CD8-positive, alpha-beta memory T cell (primary cell): ENCODE measurements at regions not wholly inside any gene's neighbourhood (a gene's known extent, or its start where the extent isn't known, plus 50 kb on each side); places are given as distances from the start of the nearest gene placed in this dataset.
"Not testable (repeated sequence)": the region's sequence is repeated elsewhere in the genome, so short reads cannot be mapped to it uniquely, and the experiment has no call there.

ENCODE experiments used
- CTCF ChIA-PET: fragments of 350-600 bp; sonication (Branson Sonifier 250); formaldehyde crosslinking; loops from one replicate; lab custom pipeline; 2021; ENCODE audit warnings: antibody characterized with exemption; lab: Charles Lee
- POLR2A ChIA-PET: fragments of 350-600 bp; sonication (Branson Sonifier 250); formaldehyde crosslinking; loops from one replicate; lab custom pipeline; 2021; ENCODE audit warnings: antibody characterized with exemption; lab: Charles Lee
- DNase-seq, 5 donors: peaks; one replicate each; pipeline versions ENCODE4 v3.0.0 to v3.0.0-alpha.2; 2020 to 2022; ENCODE audit warnings: mixed read lengths in 1 of 5
- H3K27ac ChIP-seq: one replicate; pipeline ENCODE4 v1.7.0; 2013; ENCODE audit warnings: low read depth, mild to moderate bottlenecking, low read length, moderate library complexity
- H3K27me3 ChIP-seq: 2 replicates; pipeline ENCODE4 v1.7.0; 2013; ENCODE audit warnings: low read length, mild to moderate bottlenecking; ENCODE audit not compliant: insufficient read depth, poor library complexity, severe bottlenecking
- H3K36me3 ChIP-seq: 2 replicates; pipeline ENCODE4 v1.7.0; 2013; ENCODE audit warnings: mild to moderate bottlenecking, low read length, moderate library complexity; ENCODE audit not compliant: insufficient read depth
- H3K4me1 ChIP-seq: 2 replicates; pipeline ENCODE4 v1.7.0; 2013; ENCODE audit warnings: mild to moderate bottlenecking, low read length, moderate library complexity; ENCODE audit not compliant: insufficient read depth
- H3K4me3 ChIP-seq: 2 replicates; pipeline ENCODE4 v1.7.0; 2013; ENCODE audit warnings: mild to moderate bottlenecking, low read length
- H3K9me3 ChIP-seq: 2 replicates; pipeline ENCODE4 v1.7.0; 2013; ENCODE audit warnings: mild to moderate bottlenecking, low read length
- H3K27ac Mint-ChIP-seq, 8 donors: one replicate each; pipeline ENCODE4 v1.8.0; 2020 to 2021; ENCODE audit warnings: mixed read lengths in 8 of 8, mild to moderate bottlenecking in 6 of 8, inconsistent platforms in 3 of 8, moderate library complexity in 3 of 8
- H3K27me3 Mint-ChIP-seq, 2 donors: one replicate each; pipeline ENCODE4 v1.8.0; 2020 to 2021; ENCODE audit warnings: mixed read lengths in 2 of 2, mild to moderate bottlenecking in 1 of 2, moderate library complexity in 1 of 2
- H3K36me3 Mint-ChIP-seq, 3 donors: one replicate each; pipeline ENCODE4 v1.8.0; 2020 to 2021; ENCODE audit warnings: mixed read lengths in 3 of 3, inconsistent platforms in 1 of 3, mild to moderate bottlenecking in 1 of 3
- H3K4me1 Mint-ChIP-seq, 3 donors: one replicate each; pipeline ENCODE4 v1.8.0; 2020 to 2021; ENCODE audit warnings: mixed read lengths in 3 of 3, inconsistent platforms in 1 of 3, mild to moderate bottlenecking in 1 of 3
- H3K4me3 Mint-ChIP-seq, 7 donors: one replicate each; pipeline ENCODE4 v1.8.0; 2020 to 2021; ENCODE audit warnings: mixed read lengths in 7 of 7, mild to moderate bottlenecking in 6 of 7, moderate library complexity in 4 of 7, inconsistent platforms in 2 of 7
- H3K9me3 Mint-ChIP-seq, 5 donors: one replicate each; pipeline ENCODE4 v1.8.0; 2020 to 2022; ENCODE audit warnings: mixed read lengths in 5 of 5, mild to moderate bottlenecking in 3 of 5, moderate library complexity in 2 of 5, inconsistent platforms in 1 of 5

DNA sequence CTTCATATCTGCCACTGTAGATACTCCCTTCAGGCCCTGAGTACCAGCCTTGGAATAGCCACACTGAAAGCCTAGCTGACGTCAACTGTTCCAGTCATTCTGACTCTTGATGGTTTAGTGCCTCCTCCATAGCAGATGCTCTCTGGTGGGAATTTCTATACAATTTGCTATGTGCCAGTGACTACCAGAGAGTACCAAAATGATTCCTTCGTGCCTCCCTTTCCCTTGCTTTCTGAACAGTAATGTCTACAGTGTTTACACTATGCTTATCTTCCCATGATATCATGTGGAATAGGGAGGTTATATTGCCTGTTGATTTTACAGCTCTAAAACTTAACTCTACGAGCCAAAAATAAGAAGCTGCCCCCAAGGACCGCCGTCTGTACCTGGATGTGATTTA lies 109.7 kb upstream of the GMNC start:
- Mint-ChIP-seq H3K4me3 (no peak overlapping the region), H3K27ac (no peak overlapping the region), H3K36me3 (no peaks in the 10 kb centered on the region), H3K9me3 (peaks cover 0 to 13% (median 2%) of the 10 kb centered on the region in 5 donors), H3K27me3 (no peaks in the 10 kb centered on the region), H3K4me1 (no peaks in the 10 kb centered on the region)
- no peak overlapping the region for H3K4me3 ChIP-seq
- ChIA-PET CTCF (interaction anchor here (1.4 kb wide), 1 partner anchor 11 kb away, joined by 4 read pairs; no protein-coding TSS in a partner anchor), POLR2A (no interaction called here)
- H3K9me3 ChIP-seq: no peaks in the 10 kb centered on the region
- no peaks in the 10 kb centered on the region for H3K4me1 ChIP-seq
- H3K27ac ChIP-seq: no peak overlapping the region
- H3K27me3 ChIP-seq: no peaks in the 10 kb centered on the region
- no peaks in the 10 kb centered on the region for H3K36me3 ChIP-seq
- DNase-seq: no peak

DNA sequence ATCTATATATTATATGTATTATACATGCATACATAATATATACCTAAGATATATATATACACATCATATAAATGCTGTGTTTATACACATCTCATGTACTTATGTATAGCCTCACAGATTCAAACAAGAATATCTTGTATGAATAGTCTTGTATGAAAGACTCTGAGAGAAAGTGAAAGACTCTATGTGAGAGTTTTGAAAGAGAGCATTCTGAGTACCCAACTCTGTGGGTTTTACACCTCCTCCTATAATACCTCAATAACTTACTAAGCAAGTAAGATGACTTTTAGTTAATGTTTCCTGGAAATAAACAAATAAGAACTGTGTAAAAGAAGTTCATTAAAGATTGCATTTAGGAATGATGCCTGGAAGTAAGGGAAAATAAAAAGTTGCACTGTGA lies 108.1 kb upstream of the GMNC start:
- Mint-ChIP-seq H3K4me1 (no peaks in the 10 kb centered on the region), H3K27ac (no peak overlapping the region), H3K36me3 (no peaks in the 10 kb centered on the region), H3K27me3 (no peaks in the 10 kb centered on the region), H3K9me3 (peaks cover 0 to 10% (median 2%) of the 10 kb centered on the region in 5 donors), H3K4me3 (no peak overlapping the region)
- Histone ChIP-seq H3K27me3 (no peaks in the 10 kb centered on the region), H3K4me3 (no peak overlapping the region), H3K9me3 (no peaks in the 10 kb centered on the region), H3K27ac (no peak overlapping the region), H3K36me3 (no peaks in the 10 kb centered on the region), H3K4me1 (no peaks in the 10 kb centered on the region)
- ChIA-PET POLR2A (no interaction called here), CTCF (no interaction called here)
- DNase-seq: no peak

DNA sequence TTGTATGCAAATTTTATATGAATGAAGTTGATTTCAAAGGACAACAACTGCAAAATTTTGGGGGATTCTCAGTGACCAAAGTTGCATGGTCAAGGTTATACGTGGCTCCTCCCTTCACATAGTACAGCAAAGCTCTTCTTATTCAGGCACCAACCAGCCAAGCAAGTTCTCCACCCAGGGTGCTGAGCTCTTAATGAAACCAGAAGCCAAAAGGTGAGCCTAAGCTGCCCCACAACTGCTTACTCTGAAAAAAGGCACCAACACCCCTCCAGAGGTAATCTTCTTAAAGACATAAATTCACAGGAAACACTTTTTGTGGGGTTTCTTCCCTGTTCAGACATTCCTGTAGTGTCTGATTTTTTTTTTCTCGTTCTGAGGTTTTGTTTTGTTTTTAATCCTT lies 106.1 kb upstream of the GMNC start:
- Histone ChIP-seq H3K9me3 (no peaks in the 10 kb centered on the region), H3K27ac (no peak overlapping the region), H3K36me3 (no peaks in the 10 kb centered on the region), H3K4me1 (no peaks in the 10 kb centered on the region), H3K4me3 (no peak overlapping the region), H3K27me3 (no peaks in the 10 kb centered on the region)
- H3K9me3 Mint-ChIP-seq: peaks cover 0 to 7% (median 2%) of the 10 kb centered on the region in 5 donors
- H3K4me3 Mint-ChIP-seq: no peak overlapping the region
- H3K36me3 Mint-ChIP-seq: no peaks in the 10 kb centered on the region
- no peak overlapping the region for H3K27ac Mint-ChIP-seq
- no peaks in the 10 kb centered on the region for H3K27me3 Mint-ChIP-seq
- no peaks in the 10 kb centered on the region for H3K4me1 Mint-ChIP-seq
- ChIA-PET POLR2A (no interaction called here), CTCF (no interaction called here)
- DNase-seq: no peak

DNA sequence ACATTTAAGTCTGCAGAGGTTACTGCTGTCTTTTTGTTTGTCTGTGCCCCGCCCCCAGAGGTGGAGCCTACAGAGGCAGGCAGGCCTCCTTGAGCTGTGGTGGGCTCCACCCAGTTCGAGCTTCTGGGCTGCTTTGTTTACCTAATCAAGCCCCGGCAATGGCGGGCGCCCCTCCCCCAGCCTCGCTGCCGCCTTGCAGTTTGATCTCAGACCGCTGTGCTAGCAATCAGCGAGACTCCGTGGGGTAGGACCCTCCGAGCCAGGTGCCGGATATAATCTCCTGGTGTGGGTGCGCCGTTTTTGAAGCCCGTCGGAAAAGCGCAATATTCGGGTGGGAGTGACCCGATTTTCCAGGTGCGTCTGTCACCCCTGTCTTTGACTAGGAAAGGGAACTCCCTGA lies 102.4 kb upstream of the GMNC start:
- H3K4me1 ChIP-seq, H3K9me3 ChIP-seq, H3K27ac Mint-ChIP-seq, POLR2A ChIA-PET, H3K27me3 Mint-ChIP-seq, H3K4me3 ChIP-seq, H3K36me3 Mint-ChIP-seq, CTCF ChIA-PET, H3K36me3 ChIP-seq, H3K4me1 Mint-ChIP-seq, DNase-seq, H3K27me3 ChIP-seq, H3K27ac ChIP-seq, H3K4me3 Mint-ChIP-seq: not testable (repeated sequence)
- peaks cover 1 to 10% (median 5%) of the 10 kb centered on the region in 5 donors for H3K9me3 Mint-ChIP-seq

DNA sequence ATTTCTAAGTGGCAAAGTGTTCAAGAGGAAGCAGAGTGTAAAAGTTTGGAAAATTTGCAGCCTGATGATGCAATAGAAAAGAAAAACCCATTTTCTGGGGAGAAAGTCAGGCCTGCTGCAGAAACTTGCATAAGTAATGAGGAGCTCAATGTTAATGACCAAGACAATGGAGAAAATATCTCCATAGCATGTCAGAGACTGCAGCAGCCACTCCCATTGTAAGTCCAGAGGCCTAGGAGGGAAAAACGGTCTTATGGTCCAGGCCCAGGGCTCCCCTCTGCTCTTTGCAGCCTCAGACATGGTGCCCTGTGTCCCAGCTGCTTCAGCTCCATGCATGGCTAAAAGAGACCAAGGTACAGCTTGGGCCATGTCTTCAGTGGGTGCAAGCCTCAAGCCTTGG lies 96.6 kb upstream of the GMNC start:
- no peak for DNase-seq
- H3K36me3 Mint-ChIP-seq: no peaks in the 10 kb centered on the region
- peaks cover 1 to 7% (median 3%) of the 10 kb centered on the region in 5 donors for H3K9me3 Mint-ChIP-seq
- Histone ChIP-seq H3K9me3 (no peaks in the 10 kb centered on the region), H3K27me3 (no peaks in the 10 kb centered on the region), H3K27ac (no peak overlapping the region), H3K36me3 (no peaks in the 10 kb centered on the region), H3K4me3 (no peak overlapping the region), H3K4me1 (no peaks in the 10 kb centered on the region)
- H3K4me3 Mint-ChIP-seq: no peak overlapping the region
- ChIA-PET CTCF (no interaction called here), POLR2A (no interaction called here)
- H3K4me1 Mint-ChIP-seq: no peaks in the 10 kb centered on the region
- no peak overlapping the region for H3K27ac Mint-ChIP-seq
- no peaks in the 10 kb centered on the region for H3K27me3 Mint-ChIP-seq

DNA sequence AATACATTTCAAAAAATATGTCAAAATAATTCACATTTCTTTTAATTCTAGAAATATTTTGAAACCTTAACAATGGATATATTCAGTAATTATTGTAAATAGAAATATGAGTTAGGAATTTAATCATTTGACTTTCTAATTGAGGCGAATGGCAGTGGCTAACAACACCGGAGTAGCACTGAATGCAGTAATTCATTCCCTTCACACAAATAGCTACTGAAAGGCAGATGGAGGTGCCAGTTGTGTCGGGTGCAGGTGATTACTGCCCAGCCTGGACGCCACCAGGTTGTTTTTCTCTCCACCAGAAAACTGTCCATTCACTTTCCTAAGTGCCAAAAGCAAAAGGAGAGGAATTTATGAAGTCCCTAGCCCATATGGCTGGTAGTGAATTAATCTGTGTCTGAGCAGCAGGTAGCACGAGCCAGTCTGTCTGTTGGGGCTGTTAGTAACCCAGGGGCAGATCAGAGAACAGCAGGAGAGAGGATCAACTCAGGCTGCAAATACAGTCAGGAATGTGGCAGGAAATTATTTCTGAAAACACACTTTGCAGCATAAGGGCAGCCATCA lies 79.3 kb upstream of the GMNC start:
- Mint-ChIP-seq H3K9me3 (peaks cover 1 to 3% (median 2%) of the 10 kb centered on the region in 5 donors), H3K4me3 (no peak overlapping the region), H3K36me3 (no peaks in the 10 kb centered on the region), H3K27ac (no peak overlapping the region), H3K4me1 (no peaks in the 10 kb centered on the region), H3K27me3 (peaks cover 0 to 2% of the 10 kb centered on the region in 2 donors)
- Histone ChIP-seq H3K36me3 (no peaks in the 10 kb centered on the region), H3K27me3 (no peaks in the 10 kb centered on the region), H3K27ac (no peak overlapping the region), H3K4me3 (no peak overlapping the region), H3K4me1 (no peaks in the 10 kb centered on the region), H3K9me3 (no peaks in the 10 kb centered on the region)
- no peak for DNase-seq
- ChIA-PET CTCF (no interaction called here), POLR2A (no interaction called here)

DNA sequence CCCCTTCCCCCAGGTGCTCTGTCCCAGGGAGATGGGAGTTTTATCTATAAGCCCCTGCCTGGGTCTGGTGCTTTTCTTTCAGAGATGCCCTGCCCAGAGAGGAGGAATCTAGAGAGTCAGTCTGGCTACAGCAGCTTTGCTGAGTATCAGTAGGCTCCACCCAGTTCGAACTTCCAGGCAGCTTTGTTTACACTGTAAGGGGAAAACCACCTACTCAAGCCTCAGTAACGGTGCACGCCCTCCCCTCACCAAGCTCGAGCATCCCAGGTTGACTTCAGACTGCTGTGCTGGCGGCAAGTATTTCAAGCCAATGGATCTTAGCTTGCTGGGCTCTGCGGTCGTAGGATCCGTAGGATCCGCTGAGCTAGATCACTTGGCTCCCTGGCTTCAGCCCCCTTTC lies 72.1 kb upstream of the GMNC start:
- H3K36me3 Mint-ChIP-seq, POLR2A ChIA-PET, H3K9me3 Mint-ChIP-seq: not testable (repeated sequence)

DNA sequence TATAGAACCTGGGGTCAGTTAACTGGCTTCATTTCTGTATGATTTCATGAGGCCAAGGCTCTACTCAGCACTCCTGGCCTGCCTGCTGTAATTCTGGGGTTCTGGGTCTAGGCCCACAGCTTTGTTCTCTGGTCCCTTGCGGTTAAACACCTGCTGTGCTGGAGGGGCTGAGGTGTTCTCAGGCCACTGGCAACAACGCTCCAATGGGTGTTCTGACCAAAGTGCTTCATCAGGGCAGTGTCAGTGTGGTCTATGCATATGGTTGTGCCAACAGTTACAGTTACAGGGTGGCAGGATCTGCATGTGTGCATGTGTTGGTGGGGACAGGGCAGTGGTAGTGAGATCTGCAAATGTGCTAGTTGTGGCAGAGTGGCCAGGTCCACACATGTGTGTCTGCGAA lies 64.1 kb upstream of the GMNC start:
- H3K27ac Mint-ChIP-seq: no peak overlapping the region

More for the DNA sequence above, 72.1 kb upstream of the GMNC start:
- DNase-seq, H3K27me3 Mint-ChIP-seq, H3K4me3 ChIP-seq, H3K27me3 ChIP-seq, H3K4me3 Mint-ChIP-seq, H3K4me1 Mint-ChIP-seq, H3K27ac Mint-ChIP-seq, H3K4me1 ChIP-seq, H3K36me3 ChIP-seq, H3K9me3 ChIP-seq, H3K27ac ChIP-seq, CTCF ChIA-PET: not testable (repeated sequence)

More for the DNA sequence above, 64.1 kb upstream of the GMNC start:
- Histone ChIP-seq H3K27me3 (no peaks in the 10 kb centered on the region), H3K27ac (no peak overlapping the region), H3K4me1 (no peaks in the 10 kb centered on the region), H3K36me3 (no peaks in the 10 kb centered on the region), H3K4me3 (no peak overlapping the region), H3K9me3 (no peaks in the 10 kb centered on the region)
- H3K4me1 Mint-ChIP-seq: no peaks in the 10 kb centered on the region
- DNase-seq: no peak
- POLR2A ChIA-PET: no interaction called here
- peaks cover 0 to under 1% of the 10 kb centered on the region in 2 donors for H3K27me3 Mint-ChIP-seq
- CTCF ChIA-PET: no interaction called here
- H3K4me3 Mint-ChIP-seq: no peak overlapping the region
- peaks cover 0 to 5% (median 2%) of the 10 kb centered on the region in 5 donors for H3K9me3 Mint-ChIP-seq
- peaks cover 0 to 2% (median 0%) of the 10 kb centered on the region in 3 donors for H3K36me3 Mint-ChIP-seq
